Transverse colon (tissue), 4 donors: ENCODE measurements at regions not wholly inside any gene's neighbourhood (a gene's known extent, or its start where the extent isn't known, plus 50 kb on each side); places are given as distances from the start of the nearest gene placed in this dataset.

ENCODE experiments used
- EP300 ChIP-seq: sonication (generic); formaldehyde crosslinking; IDR thresholded peaks from one replicate; pipeline ENCODE4 v1.6.1; 2017; ENCODE audit warnings: antibody characterized with exemption, low read depth
- POLR2A ChIP-seq: fragments of 450-650 bp; IDR thresholded peaks from one replicate; pipeline ENCODE4 v1.6.1; 2016; ENCODE audit warnings: antibody characterized with exemption, mild to moderate bottlenecking, moderate library complexity
- POLR2AphosphoS5 ChIP-seq, 3 donors: sonication (generic); formaldehyde crosslinking; IDR thresholded peaks; one replicate each; pipeline ENCODE4 v1.6.1; 2016; ENCODE audit warnings: antibody characterized with exemption in 3 of 3
- TF ChIP-seq, protein P1 (sequence below), 5 experiments: fragments of 200-600 bp in 3 of 5; fragments of 450-650 bp in 2 of 5; sonication (generic) in 3 of 5; IDR thresholded peaks; 1 replicate in 2 of 5; 2 replicates in 3 of 5; pipeline ENCODE4 v1.5.1; 2016 to 2017; ENCODE audit warnings: antibody characterized with exemption in 5 of 5, inconsistent platforms in 3 of 5, mild to moderate bottlenecking in 2 of 5, moderate library complexity in 1 of 5

DNA sequence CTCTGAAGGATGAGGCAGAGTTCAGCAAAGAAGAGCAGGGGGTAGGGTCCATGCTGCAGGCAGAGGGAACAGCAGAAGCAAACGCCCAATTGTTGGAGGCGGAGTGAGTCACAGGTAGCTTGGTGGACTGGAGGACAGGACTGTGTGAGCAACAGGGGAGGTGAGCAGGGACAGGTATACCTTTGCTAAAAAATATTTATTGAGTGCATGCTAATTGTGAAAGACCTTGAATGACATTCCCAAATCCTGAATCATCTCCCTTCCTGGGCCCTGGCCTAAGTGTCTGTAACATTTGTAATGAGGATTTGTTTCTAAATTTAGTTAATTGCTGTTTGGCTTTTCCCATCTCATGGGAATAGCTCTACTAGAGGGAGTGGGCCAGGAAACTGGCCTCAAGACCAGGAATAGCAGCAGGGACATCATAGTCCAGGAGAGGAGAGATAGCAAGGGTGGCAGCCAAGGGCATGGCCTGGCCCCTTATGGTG is 123.7 kb downstream of the FOXD2 start:
- TF ChIP-seq, protein P1, sequence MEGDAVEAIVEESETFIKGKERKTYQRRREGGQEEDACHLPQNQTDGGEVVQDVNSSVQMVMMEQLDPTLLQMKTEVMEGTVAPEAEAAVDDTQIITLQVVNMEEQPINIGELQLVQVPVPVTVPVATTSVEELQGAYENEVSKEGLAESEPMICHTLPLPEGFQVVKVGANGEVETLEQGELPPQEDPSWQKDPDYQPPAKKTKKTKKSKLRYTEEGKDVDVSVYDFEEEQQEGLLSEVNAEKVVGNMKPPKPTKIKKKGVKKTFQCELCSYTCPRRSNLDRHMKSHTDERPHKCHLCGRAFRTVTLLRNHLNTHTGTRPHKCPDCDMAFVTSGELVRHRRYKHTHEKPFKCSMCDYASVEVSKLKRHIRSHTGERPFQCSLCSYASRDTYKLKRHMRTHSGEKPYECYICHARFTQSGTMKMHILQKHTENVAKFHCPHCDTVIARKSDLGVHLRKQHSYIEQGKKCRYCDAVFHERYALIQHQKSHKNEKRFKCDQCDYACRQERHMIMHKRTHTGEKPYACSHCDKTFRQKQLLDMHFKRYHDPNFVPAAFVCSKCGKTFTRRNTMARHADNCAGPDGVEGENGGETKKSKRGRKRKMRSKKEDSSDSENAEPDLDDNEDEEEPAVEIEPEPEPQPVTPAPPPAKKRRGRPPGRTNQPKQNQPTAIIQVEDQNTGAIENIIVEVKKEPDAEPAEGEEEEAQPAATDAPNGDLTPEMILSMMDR (IDR thresholded peaks at IDR 0.05) = no peak
- TF ChIP-seq POLR2AphosphoS5 (IDR thresholded peaks at IDR 0.05) (no peak), POLR2A (no peak), EP300 (no peak)
